ENCODE measurements at regions not wholly inside any gene's neighbourhood (a gene's known extent, or its start where the extent isn't known, plus 50 kb on each side); places are given as distances from the start of the nearest gene placed in this dataset.

GRCh38 chr12:115521771-115522409 is 755.6 kb downstream of the MED13L start:
- no peak for TF ChIP-seq CTCF (IDR thresholded peaks at IDR 0.05; ENCODE audit: extremely low read depth in 1 of 2, insufficient read depth in 1 of 2, low read depth in 1 of 2, low read length in 2 of 2)
- no peak for TF ChIP-seq POLR2A (IDR thresholded peaks at IDR 0.05; ENCODE audit: low read depth, low read length)
- TF ChIP-seq POLR2AphosphoS5 (IDR thresholded peaks at IDR 0.05; ENCODE audit: insufficient read depth, low read depth, low read length): no peak
- TF ChIP-seq GATA2 (IDR thresholded peaks at IDR 0.05; ENCODE audit: insufficient read depth, insufficient read length, low read depth, low read length): no peak
- no peak for TF ChIP-seq MAX (IDR thresholded peaks at IDR 0.05; ENCODE audit: insufficient read depth, insufficient read length)
- TF ChIP-seq EZH2 (IDR thresholded peaks at IDR 0.05; ENCODE audit: borderline replicate concordance, low read depth, low read length, severe bottlenecking): no peak
- no peak for TF ChIP-seq FOS (IDR thresholded peaks at IDR 0.05; ENCODE audit: borderline replicate concordance, insufficient read depth, low read length)
- TF ChIP-seq MYC (IDR thresholded peaks at IDR 0.05; ENCODE audit: low read depth, low read length): no peak
- no peak for TF ChIP-seq JUN (IDR thresholded peaks at IDR 0.05; ENCODE audit: borderline replicate concordance, insufficient read depth, insufficient read length, low read depth)

Measured in endothelial cell of umbilical vein (primary cell).